WTC11 (cell line): ENCODE measurements at regions not wholly inside any gene's neighbourhood (a gene's known extent, or its start where the extent isn't known, plus 50 kb on each side); places are given as distances from the start of the nearest gene placed in this dataset.

Experiments used
- ATF2 ChIP-seq: sonication (generic); formaldehyde crosslinking; IDR thresholded peaks from 2 replicates; pipeline ENCODE4 v1.8.1; 2022; ENCODE audit warnings: low read depth, missing genetic modification reagents, borderline replicate concordance
- CTCF ChIP-seq: fragments of 200-600 bp; IDR thresholded peaks from 2 replicates; pipeline ENCODE4 v1.8.0; 2022; ENCODE audit warnings: antibody characterized with exemption
- IRF2 ChIP-seq: sonication (generic); formaldehyde crosslinking; IDR thresholded peaks from 2 replicates; pipeline ENCODE4 v1.8.0; 2022; ENCODE audit warnings: low read depth, missing genetic modification reagents, borderline replicate concordance
- JUN ChIP-seq: sonication (generic); formaldehyde crosslinking; IDR thresholded peaks from 2 replicates; pipeline ENCODE4 v1.8.0; 2023; ENCODE audit warnings: mild to moderate bottlenecking, missing genetic modification reagents
- MAX ChIP-seq: sonication (generic); formaldehyde crosslinking; IDR thresholded peaks from 2 replicates; pipeline ENCODE4 v1.8.0; 2022; ENCODE audit warnings: mild to moderate bottlenecking, missing genetic modification reagents
- NFYB ChIP-seq: sonication (generic); formaldehyde crosslinking; conservative IDR thresholded peaks from 2 replicates; pipeline ENCODE4 v1.8.0; 2022; ENCODE audit warnings: low read depth, missing genetic modification reagents
- TCF7 ChIP-seq: sonication (generic); formaldehyde crosslinking; IDR thresholded peaks from 2 replicates; pipeline ENCODE4 v1.8.0; 2022; ENCODE audit warnings: mild to moderate bottlenecking, low read depth, missing genetic modification reagents, moderate library complexity
- ZNF121 ChIP-seq: sonication (generic); formaldehyde crosslinking; IDR thresholded peaks from 2 replicates; pipeline ENCODE4 v1.8.0; 2023; ENCODE audit warnings: missing genetic modification reagents
- ZNF138 ChIP-seq: sonication (generic); formaldehyde crosslinking; conservative IDR thresholded peaks from 2 replicates; pipeline ENCODE4 v1.8.1; 2022; ENCODE audit warnings: mild to moderate bottlenecking, moderate library complexity, missing genetic modification reagents

- TF ChIP-seq CTCF (no peak), TCF7 (CRISPR knock-in tag) (no peak), ATF2 (CRISPR knock-in tag) (no peak), ZNF121 (CRISPR knock-in tag) (no peak), MAX (CRISPR knock-in tag) (no peak), IRF2 (no peak), JUN (no peak), ZNF138 (CRISPR knock-in tag) (no peak), NFYB (no peak)
Observed at GRCh38 chr18:49704334-49704733, 109.0 kb downstream of the ACAA2 start.
